ENCODE measurements at regions not wholly inside any gene's neighbourhood (a gene's known extent, or its start where the extent isn't known, plus 50 kb on each side); places are given as distances from the start of the nearest gene placed in this dataset.

DNA sequence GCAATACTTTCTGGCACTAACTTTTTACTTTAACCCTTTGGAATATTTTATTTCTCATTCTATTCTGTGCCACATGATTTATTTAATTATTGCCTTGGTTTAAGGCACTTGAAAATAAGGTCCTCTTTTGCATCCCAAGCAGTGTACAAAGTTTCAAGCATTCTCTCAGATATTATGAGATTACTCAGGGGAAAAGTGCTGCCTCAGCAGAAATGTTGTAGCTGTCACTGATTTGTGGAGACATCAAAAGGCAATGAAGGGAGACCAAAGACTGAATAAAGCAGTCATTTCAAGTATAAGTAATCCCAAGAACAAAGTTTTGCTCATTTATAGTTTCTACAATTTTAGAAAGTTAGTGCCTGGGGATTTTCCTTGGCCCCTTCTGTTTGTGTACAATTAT lies 253.0 kb downstream of the RNF144B start:
- TF ChIP-seq POLR2AphosphoS5 (IDR thresholded peaks at IDR 0.05) = no peak
- TF ChIP-seq, protein P1, sequence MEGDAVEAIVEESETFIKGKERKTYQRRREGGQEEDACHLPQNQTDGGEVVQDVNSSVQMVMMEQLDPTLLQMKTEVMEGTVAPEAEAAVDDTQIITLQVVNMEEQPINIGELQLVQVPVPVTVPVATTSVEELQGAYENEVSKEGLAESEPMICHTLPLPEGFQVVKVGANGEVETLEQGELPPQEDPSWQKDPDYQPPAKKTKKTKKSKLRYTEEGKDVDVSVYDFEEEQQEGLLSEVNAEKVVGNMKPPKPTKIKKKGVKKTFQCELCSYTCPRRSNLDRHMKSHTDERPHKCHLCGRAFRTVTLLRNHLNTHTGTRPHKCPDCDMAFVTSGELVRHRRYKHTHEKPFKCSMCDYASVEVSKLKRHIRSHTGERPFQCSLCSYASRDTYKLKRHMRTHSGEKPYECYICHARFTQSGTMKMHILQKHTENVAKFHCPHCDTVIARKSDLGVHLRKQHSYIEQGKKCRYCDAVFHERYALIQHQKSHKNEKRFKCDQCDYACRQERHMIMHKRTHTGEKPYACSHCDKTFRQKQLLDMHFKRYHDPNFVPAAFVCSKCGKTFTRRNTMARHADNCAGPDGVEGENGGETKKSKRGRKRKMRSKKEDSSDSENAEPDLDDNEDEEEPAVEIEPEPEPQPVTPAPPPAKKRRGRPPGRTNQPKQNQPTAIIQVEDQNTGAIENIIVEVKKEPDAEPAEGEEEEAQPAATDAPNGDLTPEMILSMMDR (IDR thresholded peaks at IDR 0.05) = no peak

All from sigmoid colon (tissue), 4 donors.